ENCODE measurements at regions not wholly inside any gene's neighbourhood (a gene's known extent, or its start where the extent isn't known, plus 50 kb on each side); places are given as distances from the start of the nearest gene placed in this dataset.

DNA sequence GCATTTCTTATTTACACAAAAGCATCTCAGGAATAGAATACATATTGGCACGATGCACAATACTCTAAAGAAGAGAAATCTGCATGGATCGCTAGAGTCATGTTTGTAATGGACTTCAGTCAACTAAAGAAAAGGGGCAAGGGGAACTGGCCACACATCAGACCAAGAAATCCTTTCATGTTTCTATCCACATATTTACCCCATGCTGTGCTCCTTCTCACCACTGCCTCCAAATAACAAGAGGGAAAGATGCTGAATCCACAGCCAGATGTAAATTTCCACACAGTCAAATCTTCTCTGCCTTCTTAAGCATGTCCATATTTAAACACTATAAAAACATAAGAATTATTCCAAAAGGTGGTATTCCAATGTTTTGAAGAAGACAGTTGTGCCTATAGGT is 67.6 kb downstream of the COX18 start:
- 73 to 76% methylated on average over 2 of the region's 2 CpGs for WGBS, 2 donors

DNA sequence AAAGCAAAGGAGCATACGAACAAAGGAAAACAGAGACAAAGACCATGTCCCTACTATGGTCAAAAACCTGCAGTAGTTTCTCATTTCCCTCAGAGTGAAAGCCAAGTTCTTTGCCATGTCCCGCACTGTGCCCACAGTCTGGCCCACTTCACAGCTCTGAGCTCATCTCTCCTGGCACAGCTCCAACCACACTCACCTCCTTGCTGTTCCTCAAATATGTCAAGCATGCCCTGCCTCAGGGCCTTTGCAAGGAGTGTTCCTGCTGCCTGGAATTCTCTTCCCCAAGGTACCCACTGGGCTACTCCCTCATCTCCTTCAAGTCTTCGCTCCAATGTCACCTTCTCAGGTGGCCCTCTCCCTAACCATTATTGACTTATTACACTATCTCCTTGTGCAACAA is 72.1 kb downstream of the COX18 start:
- no peak for ATAC-seq
- Histone ChIP-seq H3K4me1 (no peaks in the 10 kb centered on the region), H3K9me3 (no peaks in the 10 kb centered on the region), H3K36me3 (no peaks in the 10 kb centered on the region), H3K27ac (no peak overlapping the region), H3K27me3 (no peaks in the 10 kb centered on the region), H3K4me3 (no peak overlapping the region)
- intact Hi-C loops (cut with DNase I): no loop called here
- DNase-seq: no peak
- WGBS, 2 donors: 77 to 88% methylated on average over 3 of the region's 3 CpGs
- TF ChIP-seq, protein P1, sequence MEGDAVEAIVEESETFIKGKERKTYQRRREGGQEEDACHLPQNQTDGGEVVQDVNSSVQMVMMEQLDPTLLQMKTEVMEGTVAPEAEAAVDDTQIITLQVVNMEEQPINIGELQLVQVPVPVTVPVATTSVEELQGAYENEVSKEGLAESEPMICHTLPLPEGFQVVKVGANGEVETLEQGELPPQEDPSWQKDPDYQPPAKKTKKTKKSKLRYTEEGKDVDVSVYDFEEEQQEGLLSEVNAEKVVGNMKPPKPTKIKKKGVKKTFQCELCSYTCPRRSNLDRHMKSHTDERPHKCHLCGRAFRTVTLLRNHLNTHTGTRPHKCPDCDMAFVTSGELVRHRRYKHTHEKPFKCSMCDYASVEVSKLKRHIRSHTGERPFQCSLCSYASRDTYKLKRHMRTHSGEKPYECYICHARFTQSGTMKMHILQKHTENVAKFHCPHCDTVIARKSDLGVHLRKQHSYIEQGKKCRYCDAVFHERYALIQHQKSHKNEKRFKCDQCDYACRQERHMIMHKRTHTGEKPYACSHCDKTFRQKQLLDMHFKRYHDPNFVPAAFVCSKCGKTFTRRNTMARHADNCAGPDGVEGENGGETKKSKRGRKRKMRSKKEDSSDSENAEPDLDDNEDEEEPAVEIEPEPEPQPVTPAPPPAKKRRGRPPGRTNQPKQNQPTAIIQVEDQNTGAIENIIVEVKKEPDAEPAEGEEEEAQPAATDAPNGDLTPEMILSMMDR (IDR thresholded peaks at IDR 0.05): no peak

More for the DNA sequence above, 67.6 kb downstream of the COX18 start:
- DNase-seq: no peak
- H3K4me3 ChIP-seq: no peak overlapping the region
- H3K27ac ChIP-seq: no peak overlapping the region
- no peak for ATAC-seq
- intact Hi-C loops (cut with DNase I): no loop called here
- H3K9me3 ChIP-seq: no peaks in the 10 kb centered on the region
- peaks cover 0 to 4% (median 0%) of the 10 kb centered on the region in 7 donors for H3K27me3 ChIP-seq
- H3K4me1 ChIP-seq: no peaks in the 10 kb centered on the region
- no peaks in the 10 kb centered on the region for H3K36me3 ChIP-seq
- TF ChIP-seq, protein P1 (IDR thresholded peaks at IDR 0.05): no peak

- no peaks in the 10 kb centered on the region for H3K36me3 ChIP-seq
- no peak overlapping the region for H3K27ac ChIP-seq
- H3K4me3 ChIP-seq: no peak overlapping the region
- intact Hi-C loops (cut with DNase I): no loop called here
- H3K27me3 ChIP-seq: no peaks in the 10 kb centered on the region
- ATAC-seq: no peak
- DNase-seq: no peak
- TF ChIP-seq, protein P1 (IDR thresholded peaks at IDR 0.05): no peak
- H3K9me3 ChIP-seq: no peaks in the 10 kb centered on the region
- H3K4me1 ChIP-seq: no peaks in the 10 kb centered on the region
- WGBS, 2 donors: 85 to 88% methylated on average over 3 of the region's 3 CpGs
Measured at GRCh38 chr4:72994670-72995069, 74.8 kb downstream of the COX18 start.

- Histone ChIP-seq H3K4me3 (no peak overlapping the region), H3K9me3 (no peaks in the 10 kb centered on the region), H3K36me3 (no peaks in the 10 kb centered on the region), H3K27ac (no peak overlapping the region), H3K4me1 (no peaks in the 10 kb centered on the region), H3K27me3 (no peaks in the 10 kb centered on the region)
- ATAC-seq (no peak), DNase-seq (no peak)
- intact Hi-C loops (cut with DNase I): no loop called here
- TF ChIP-seq, protein P1 (IDR thresholded peaks at IDR 0.05): no peak
Measured at GRCh38 chr4:72993876-72994275, 75.6 kb downstream of the COX18 start.

- Histone ChIP-seq H3K4me1 (no peaks in the 10 kb centered on the region), H3K27ac (no peak overlapping the region), H3K27me3 (no peaks in the 10 kb centered on the region), H3K9me3 (no peaks in the 10 kb centered on the region), H3K4me3 (no peak overlapping the region), H3K36me3 (no peaks in the 10 kb centered on the region)
- DNase-seq (no peak), ATAC-seq (no peak)
- TF ChIP-seq, protein P1 (IDR thresholded peaks at IDR 0.05): no peak
- intact Hi-C loops (cut with DNase I): no loop called here
- WGBS, 2 donors: 46 to 50% methylated on average over 2 of the region's 2 CpGs
Measured at GRCh38 chr4:72991873-72992272, 77.6 kb downstream of the COX18 start.
